Muscle of back (tissue), 3 donors: ENCODE measurements at regions not wholly inside any gene's neighbourhood (a gene's known extent, or its start where the extent isn't known, plus 50 kb on each side); places are given as distances from the start of the nearest gene placed in this dataset.

Experiments
- DNase-seq, 3 donors: peaks; one replicate each; pipeline versions ENCODE4 v3.0.0 to v3.0.0-alpha.2; 2013

- no peak for DNase-seq
Measured at GRCh38 chr6:167643223-167643622, 183.5 kb upstream of the AFDN start.

GRCh38 chr6:167643716-167644115 is 183.0 kb upstream of the AFDN start:
- DNase-seq = no peak

DNA sequence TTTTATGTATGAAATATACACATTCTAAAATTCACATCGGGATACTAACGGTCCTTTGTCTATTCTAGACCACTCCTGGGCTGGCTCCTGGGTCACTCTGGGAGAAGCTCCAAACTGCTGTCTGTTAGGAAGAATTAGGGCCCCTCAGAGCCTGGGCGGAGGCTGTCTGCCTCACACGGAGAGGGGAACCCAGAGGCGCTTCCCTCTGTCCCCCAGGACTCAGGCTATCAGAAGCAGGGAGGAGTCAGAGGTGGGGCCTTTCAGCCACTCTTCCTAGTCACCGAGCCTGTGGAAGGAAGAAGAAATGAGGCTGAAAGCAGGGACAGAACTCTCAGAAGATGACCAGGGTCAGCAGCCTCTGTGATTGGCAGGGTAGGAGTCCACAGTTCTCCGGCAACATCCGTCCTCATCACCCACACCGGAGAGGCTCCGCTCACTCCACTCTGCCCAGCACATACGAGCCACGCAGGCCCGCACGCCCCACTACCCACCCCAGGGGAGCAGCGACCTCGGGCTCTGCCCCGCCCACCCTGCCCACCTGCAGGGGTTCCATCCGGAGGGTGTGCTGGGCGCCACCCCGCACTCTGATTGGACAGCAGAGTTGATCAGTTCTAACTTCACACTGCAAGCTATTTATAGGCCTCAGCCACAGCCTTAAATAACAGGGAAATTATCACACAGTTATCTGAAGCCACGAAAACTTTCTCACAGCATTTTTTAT is 182.1 kb upstream of the AFDN start:
- peak in 1 of 3 donors; percentile 69 for DNase-seq

DNA sequence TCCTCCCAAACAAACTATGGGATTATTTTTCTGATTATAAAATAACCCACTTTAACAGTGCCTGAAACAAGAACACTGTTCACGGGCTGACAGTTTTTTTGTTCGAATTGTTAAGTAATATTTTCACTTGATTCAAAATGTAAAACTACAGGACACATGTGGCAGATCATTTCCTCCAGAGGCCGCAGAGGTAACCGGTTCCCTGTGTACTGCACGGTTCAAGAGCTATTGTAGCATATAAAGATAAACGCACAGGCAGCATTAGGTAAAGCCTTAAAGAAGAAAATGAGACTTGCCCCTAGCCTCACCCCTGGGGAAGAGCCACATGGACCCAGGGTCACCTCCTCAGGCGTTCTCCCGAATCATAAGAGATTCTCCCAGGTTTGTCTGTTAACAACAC is 181.3 kb upstream of the AFDN start:
- no peak for DNase-seq

DNA sequence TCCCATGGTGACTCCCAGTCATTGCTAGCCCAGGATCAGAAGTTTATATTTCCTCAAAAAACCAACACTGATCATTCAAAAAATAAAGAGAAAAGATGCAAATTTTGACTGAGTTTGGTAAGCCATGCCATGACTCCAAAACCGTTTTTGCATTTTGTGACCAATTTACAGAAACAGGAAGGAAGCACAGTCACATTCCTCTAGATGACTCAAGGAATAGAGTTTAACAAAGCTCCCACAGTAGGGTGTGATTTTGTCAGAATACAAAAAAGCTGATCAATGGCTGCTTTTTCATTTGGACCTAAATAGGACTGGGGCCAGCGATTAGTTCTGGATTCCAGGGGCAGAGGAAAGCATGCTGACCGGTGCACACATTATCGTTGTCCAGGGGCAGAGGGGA is 179.4 kb upstream of the AFDN start:
- no peak for DNase-seq

- no peak for DNase-seq
Measured at GRCh38 chr6:167647737-167648470, 178.8 kb upstream of the AFDN start.

GRCh38 chr6:167648501-167649278 is 178.0 kb upstream of the AFDN start:
- DNase-seq = no peak

GRCh38 chr6:167649476-167649875 is 177.2 kb upstream of the AFDN start:
- no peak for DNase-seq

GRCh38 chr6:167650730-167651317 is 175.9 kb upstream of the AFDN start:
- no peak for DNase-seq

DNA sequence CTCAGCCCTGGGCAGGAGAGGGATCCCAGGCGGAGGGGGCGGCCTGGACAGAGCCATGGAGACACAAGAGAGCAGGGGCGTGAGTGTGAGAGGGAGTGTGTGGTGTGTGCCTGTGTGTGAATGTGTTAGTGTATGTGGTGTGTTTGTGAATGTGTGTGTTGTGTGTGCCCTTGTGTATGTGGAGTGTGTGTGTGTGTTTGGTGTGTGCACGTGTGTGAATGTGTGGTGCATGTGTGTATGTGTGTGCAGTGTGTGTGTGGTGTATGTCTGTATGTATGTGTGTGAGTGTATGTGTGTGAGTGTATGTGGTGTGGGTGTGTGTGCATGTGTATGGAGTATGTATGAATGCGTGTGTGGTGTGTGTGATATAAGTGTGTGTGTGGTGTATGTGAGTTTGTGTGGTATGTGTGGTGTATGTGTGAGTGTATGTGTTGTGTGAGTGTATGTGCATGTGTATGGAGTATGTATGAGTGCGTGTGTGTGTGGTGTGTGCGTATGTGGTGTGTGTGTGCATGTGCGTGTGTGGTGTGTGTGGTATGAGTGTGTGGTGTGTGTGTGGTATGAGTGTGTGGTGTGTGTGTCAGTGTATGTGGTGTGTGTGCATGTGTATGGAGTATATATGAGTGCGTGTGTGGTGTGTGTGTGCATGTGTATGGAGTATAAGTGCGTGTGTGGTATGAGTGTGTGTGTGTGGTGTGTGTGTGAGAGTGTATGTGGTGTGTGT is 175.2 kb upstream of the AFDN start:
- no peak for DNase-seq

DNA sequence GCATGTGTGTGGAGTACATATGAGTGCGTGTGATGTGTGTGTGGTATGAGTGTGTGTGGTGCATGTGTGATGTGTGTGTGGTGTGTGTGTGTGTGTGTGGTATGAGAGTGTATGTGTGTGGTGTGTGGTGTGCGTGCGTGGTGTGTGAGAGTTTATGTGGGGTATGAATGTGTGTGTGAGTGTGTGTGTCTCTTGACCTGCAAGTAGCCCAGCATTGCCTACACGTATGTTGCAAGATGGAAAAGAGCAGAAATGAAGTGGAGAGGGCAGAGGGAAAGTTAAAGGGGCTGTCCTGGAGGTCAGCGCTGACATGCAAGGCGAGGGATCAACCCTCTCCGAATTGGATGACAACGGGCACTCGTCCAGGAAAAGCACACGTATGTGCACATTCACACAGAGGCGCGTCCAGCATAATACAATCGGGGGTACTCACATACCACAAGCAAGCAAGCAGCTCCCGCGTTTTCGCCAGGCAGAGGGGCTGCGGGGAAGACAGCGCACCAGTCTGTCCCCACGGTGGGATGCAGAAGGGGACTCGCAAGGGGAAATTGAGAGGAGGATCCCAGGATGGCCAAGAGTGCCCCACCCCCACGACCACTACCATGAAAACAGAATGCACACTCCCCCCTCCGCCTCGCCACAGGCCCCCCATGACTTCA is 174.5 kb upstream of the AFDN start:
- no peak for DNase-seq

DNA sequence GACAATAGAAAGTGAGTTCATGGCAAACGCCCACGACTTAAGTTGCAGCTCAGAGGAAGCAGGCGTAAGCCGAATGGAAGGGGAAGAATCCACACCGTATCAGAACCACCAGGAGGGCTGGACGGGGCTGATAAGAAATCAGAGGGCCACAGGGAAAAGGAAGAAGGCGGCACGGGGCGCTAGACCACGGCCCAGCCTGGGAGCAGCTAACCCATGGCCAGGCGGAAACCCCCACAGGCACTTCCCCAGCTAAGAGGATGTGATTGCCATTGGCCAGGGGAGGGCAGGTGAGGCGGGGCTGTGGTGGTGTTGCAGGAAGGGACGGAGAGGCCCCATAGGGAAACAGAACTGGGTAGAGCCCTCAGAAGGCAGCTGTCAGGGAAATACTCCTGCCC is 174.0 kb upstream of the AFDN start:
- DNase-seq = no peak

DNA sequence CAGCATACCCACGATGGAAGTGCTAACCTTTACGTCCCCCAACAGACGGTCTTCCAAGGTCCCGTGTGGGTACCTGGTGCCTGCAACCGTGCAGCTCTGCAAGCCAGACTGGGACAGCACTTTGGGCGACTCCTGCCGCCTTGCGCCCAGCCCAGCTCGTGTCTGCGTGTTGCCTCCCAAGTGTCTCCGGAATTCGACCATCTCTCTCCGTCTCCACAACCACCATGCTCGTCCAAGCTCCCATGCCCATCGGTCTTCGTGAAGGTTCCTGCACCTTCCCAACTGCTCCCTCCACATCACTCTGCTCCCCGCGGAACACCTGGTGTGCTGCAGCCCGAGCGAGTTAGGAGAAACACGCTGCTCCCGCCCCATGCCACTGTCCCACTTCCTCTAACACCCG is 173.2 kb upstream of the AFDN start:
- no peak for DNase-seq

- DNase-seq = no peak
Measured at GRCh38 chr6:167654389-167654788, 172.3 kb upstream of the AFDN start.

DNA sequence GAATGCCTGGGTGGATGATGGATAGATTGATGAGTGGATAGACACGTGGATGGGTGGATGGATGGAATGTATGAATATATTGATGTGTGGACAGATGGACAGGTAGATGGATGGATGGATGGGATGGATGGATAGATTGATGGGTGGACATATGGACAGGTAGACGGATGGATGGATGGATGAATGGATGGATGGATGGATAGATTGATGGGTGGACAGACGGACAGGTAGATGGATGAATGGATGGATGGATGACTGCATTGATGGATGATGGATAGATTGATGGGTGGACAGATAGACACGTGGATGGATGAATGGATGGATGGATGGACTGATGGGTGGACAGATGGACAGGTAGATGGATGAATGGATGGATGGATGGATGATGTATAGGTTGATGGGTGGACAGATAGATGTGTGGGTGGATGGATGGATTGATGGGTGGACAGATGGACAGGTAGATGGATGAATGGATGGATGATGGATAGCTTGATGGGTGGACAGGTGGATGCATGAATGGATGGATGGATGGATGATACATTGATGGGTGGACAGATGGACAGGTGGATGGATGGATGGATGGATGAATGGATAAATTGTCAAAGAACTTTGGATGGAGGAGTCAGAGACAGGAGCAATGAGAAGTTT is 171.4 kb upstream of the AFDN start:
- no peak for DNase-seq

GRCh38 chr6:167658106-167658505 is 168.6 kb upstream of the AFDN start:
- no peak for DNase-seq

GRCh38 chr6:167659046-167659445 is 167.7 kb upstream of the AFDN start:
- no peak for DNase-seq

- DNase-seq = no peak
Measured at GRCh38 chr6:167660424-167660823, 166.3 kb upstream of the AFDN start.

GRCh38 chr6:167660944-167661551 is 165.7 kb upstream of the AFDN start:
- DNase-seq = peak in 1 of 3 donors; percentile 56

GRCh38 chr6:167661552-167662044 is 165.1 kb upstream of the AFDN start:
- DNase-seq = peak in 2 of 3 donors; percentile 73 to 88
